Panc1 (cell line): ENCODE measurements at regions not wholly inside any gene's neighbourhood (a gene's known extent, or its start where the extent isn't known, plus 50 kb on each side); places are given as distances from the start of the nearest gene placed in this dataset.

Experiments used
- ATAC-seq: fragments of 200-7000 bp; cut with Tn5 transposase; 2 replicates; pipeline ENCODE4 v1.9.1; 2020; ENCODE audit warnings: mild to moderate bottlenecking, moderate library complexity
- BruUV-seq: library from RNA; stranded (reverse); fragments of 400-500 nt; replicated peaks from 2 replicates; lab custom pipeline; 2021; lab: Mats Ljungman, UMichigan
- CTCF ChIA-PET: fragments of 300-600 bp; sonication (Branson Sonifier 250); formaldehyde crosslinking; loops from one replicate; lab custom pipeline; 2022; ENCODE audit warnings: antibody characterized with exemption; lab: Charles Lee
- POLR2A ChIA-PET: fragments of 300-600 bp; sonication (Branson Sonifier 250); formaldehyde crosslinking; loops from one replicate; lab custom pipeline; 2022; ENCODE audit warnings: antibody characterized with exemption; lab: Charles Lee
- DNase-seq: peaks from one replicate; pipeline ENCODE4 v3.0.0-alpha.2; 2010; ENCODE audit warnings: low read depth, low spot score
- H3K27ac ChIP-seq: 2 replicates; pipeline ENCODE4 v1.5.1; 2011; ENCODE audit warnings: mild to moderate bottlenecking, low read length, inconsistent platforms
- H3K27me3 ChIP-seq: fragments of 200-500 bp; sonication (Bioruptor generic); 2 replicates; pipeline ENCODE4 v1.6.0; 2014; ENCODE audit warnings: low read length, inconsistent platforms; ENCODE audit not compliant: control insufficient read depth, insufficient read depth
- H3K36me3 ChIP-seq: fragments of 200-500 bp; sonication (Bioruptor generic); 2 replicates; pipeline ENCODE4 v1.5.1; 2014; ENCODE audit warnings: inconsistent platforms, mild to moderate bottlenecking, low read length, moderate library complexity; ENCODE audit not compliant: control insufficient read depth, insufficient read depth
- H3K4me1 ChIP-seq: 2 replicates; pipeline ENCODE4 v1.5.1; 2011; ENCODE audit warnings: inconsistent platforms, mild to moderate bottlenecking, low read length, moderate library complexity; ENCODE audit not compliant: control insufficient read depth, insufficient read depth
- H3K4me3 ChIP-seq, 2 experiments: 2 replicates each; pipeline ENCODE4 v1.5.1; 2011 to 2012; ENCODE audit warnings: low read depth in 2 of 2, low read length in 2 of 2, mild to moderate bottlenecking in 2 of 2, inconsistent platforms in 1 of 2, moderate library complexity in 1 of 2
- H3K9me3 ChIP-seq: fragments of 200-500 bp; sonication (Bioruptor generic); 2 replicates; pipeline ENCODE4 v1.5.1; 2014; ENCODE audit warnings: low read depth, mild to moderate bottlenecking, inconsistent platforms, low read length, moderate library complexity; ENCODE audit not compliant: control insufficient read depth, insufficient read depth
- POLR2AphosphoS5 ChIP-seq: IDR thresholded peaks from 2 replicates; pipeline ENCODE4 v1.6.1; 2012; ENCODE audit warnings: mild to moderate bottlenecking, low read depth, low read length, moderate library complexity
- SIN3A ChIP-seq: IDR thresholded peaks from 2 replicates; pipeline ENCODE4 v1.6.1; 2012; ENCODE audit warnings: low read depth, mild to moderate bottlenecking, low read length, moderate library complexity, borderline replicate concordance; ENCODE audit not compliant: insufficient read depth
- TCF7L2 ChIP-seq: IDR thresholded peaks from 2 replicates; pipeline ENCODE4 v1.6.1; 2011; ENCODE audit warnings: mild to moderate bottlenecking, low read depth, low read length, inconsistent platforms
- in situ Hi-C: cut with HindIII; loops from 2 replicates; pipeline ENCODE4 v1.10.0; 2016; ENCODE audit warnings: low sequenced_read_pairs, low pct_unique_long_range_greater_than_20kb
- intact Hi-C: fragments of 100-400 bp; cut with micrococcal nuclease; formaldehyde crosslinking; loops from one replicate; pipeline ENCODE4 v1.10.0; 2022; ENCODE audit not compliant: unreplicated experiment
- TF ChIP-seq, protein P1 (sequence below), 2 experiments: IDR thresholded peaks; 2 replicates each; pipeline ENCODE4 v1.6.1; 2011 to 2012; ENCODE audit warnings: low read depth in 2 of 2, control low read depth in 1 of 2, low read length in 1 of 2, mild to moderate bottlenecking in 1 of 2, moderate library complexity in 1 of 2; ENCODE audit not compliant: insufficient read depth in 1 of 2
- TF ChIP-seq, protein P2 (sequence below): fragments of 450-650 bp; IDR thresholded peaks from 2 replicates; pipeline ENCODE4 v1.5.1; 2017; ENCODE audit warnings: mild to moderate bottlenecking

DNA sequence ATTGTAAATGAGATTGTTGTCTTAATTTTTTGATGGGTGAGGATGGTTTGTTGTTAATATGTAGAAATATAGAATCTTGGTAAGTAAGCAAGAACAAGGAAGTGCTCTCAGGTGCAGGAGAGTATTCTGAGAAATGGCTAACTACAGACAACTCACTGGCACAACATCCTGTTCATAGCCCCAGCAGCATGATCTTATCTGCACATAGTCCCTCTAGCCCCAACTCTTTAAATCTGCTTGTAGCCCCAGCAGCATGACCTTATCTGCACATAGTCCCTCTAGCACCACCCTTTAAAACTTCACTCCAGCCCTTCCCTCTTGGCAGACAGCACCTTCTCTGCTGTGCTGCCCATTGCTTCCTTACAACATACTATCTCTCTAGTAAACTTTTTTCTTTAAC lies 1957.1 kb upstream of the ADGRL3 start:
- ChIA-PET POLR2A (no interaction called here), CTCF (no interaction called here)
- no peak for TF ChIP-seq POLR2AphosphoS5
- no peak for TF ChIP-seq TCF7L2
- TF ChIP-seq, protein P1, sequence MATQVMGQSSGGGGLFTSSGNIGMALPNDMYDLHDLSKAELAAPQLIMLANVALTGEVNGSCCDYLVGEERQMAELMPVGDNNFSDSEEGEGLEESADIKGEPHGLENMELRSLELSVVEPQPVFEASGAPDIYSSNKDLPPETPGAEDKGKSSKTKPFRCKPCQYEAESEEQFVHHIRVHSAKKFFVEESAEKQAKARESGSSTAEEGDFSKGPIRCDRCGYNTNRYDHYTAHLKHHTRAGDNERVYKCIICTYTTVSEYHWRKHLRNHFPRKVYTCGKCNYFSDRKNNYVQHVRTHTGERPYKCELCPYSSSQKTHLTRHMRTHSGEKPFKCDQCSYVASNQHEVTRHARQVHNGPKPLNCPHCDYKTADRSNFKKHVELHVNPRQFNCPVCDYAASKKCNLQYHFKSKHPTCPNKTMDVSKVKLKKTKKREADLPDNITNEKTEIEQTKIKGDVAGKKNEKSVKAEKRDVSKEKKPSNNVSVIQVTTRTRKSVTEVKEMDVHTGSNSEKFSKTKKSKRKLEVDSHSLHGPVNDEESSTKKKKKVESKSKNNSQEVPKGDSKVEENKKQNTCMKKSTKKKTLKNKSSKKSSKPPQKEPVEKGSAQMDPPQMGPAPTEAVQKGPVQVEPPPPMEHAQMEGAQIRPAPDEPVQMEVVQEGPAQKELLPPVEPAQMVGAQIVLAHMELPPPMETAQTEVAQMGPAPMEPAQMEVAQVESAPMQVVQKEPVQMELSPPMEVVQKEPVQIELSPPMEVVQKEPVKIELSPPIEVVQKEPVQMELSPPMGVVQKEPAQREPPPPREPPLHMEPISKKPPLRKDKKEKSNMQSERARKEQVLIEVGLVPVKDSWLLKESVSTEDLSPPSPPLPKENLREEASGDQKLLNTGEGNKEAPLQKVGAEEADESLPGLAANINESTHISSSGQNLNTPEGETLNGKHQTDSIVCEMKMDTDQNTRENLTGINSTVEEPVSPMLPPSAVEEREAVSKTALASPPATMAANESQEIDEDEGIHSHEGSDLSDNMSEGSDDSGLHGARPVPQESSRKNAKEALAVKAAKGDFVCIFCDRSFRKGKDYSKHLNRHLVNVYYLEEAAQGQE (IDR thresholded peaks at IDR 0.05; ENCODE audit: insufficient read depth in 1 of 2, low read depth in 2 of 2, low read length in 1 of 2), result no peak
- TF ChIP-seq SIN3A, result no peak
- TF ChIP-seq, protein P2, sequence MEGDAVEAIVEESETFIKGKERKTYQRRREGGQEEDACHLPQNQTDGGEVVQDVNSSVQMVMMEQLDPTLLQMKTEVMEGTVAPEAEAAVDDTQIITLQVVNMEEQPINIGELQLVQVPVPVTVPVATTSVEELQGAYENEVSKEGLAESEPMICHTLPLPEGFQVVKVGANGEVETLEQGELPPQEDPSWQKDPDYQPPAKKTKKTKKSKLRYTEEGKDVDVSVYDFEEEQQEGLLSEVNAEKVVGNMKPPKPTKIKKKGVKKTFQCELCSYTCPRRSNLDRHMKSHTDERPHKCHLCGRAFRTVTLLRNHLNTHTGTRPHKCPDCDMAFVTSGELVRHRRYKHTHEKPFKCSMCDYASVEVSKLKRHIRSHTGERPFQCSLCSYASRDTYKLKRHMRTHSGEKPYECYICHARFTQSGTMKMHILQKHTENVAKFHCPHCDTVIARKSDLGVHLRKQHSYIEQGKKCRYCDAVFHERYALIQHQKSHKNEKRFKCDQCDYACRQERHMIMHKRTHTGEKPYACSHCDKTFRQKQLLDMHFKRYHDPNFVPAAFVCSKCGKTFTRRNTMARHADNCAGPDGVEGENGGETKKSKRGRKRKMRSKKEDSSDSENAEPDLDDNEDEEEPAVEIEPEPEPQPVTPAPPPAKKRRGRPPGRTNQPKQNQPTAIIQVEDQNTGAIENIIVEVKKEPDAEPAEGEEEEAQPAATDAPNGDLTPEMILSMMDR, result no peak
- in situ Hi-C loops, result no loop called here
- H3K9me3 ChIP-seq, result no peaks in the 10 kb centered on the region
- no peaks in the 10 kb centered on the region for H3K36me3 ChIP-seq
- BruUV-seq, result no TSS peak
- DNase-seq (no peak), ATAC-seq (no peak)
- no peak overlapping the region for H3K27ac ChIP-seq
- H3K4me1 ChIP-seq, result no peaks in the 10 kb centered on the region
- H3K27me3 ChIP-seq, result no peaks in the 10 kb centered on the region
- no peak overlapping the region for H3K4me3 ChIP-seq
- intact Hi-C loops, result no loop called here

DNA sequence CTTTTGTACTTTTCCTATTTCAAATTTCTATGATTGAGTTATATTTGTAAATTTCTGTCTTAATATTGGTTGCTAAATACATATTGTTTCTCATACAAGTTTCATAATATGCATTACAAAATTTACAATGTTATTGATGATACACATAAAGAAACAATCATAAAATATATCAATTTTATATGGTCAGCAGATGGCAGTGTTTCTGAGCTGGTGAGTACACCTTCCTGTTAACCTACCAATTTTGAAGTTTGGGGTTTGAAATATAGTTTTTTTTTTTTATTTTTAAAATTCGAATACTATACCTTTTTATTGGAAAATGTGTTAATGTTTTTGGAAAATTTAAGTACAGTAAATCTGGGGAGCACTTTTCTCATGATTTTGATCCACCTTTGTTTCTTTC lies 1953.1 kb upstream of the ADGRL3 start:
- Histone ChIP-seq H3K27me3 (no peaks in the 10 kb centered on the region), H3K9me3 (no peaks in the 10 kb centered on the region), H3K36me3 (no peaks in the 10 kb centered on the region), H3K4me3 (no peak overlapping the region), H3K4me1 (no peaks in the 10 kb centered on the region), H3K27ac (no peak overlapping the region)
- ChIA-PET POLR2A (no interaction called here), CTCF (no interaction called here)
- DNase-seq (no peak), ATAC-seq (no peak)
- intact Hi-C loops (no loop called here), in situ Hi-C loops (no loop called here)
- no TSS peak for BruUV-seq
- TF ChIP-seq SIN3A (no peak), POLR2AphosphoS5 (no peak), TCF7L2 (no peak)
- TF ChIP-seq, protein P2, result no peak; the same call in 1 of the 2 replicates
- TF ChIP-seq, protein P1 (IDR thresholded peaks at IDR 0.05; ENCODE audit: insufficient read depth in 1 of 2, low read depth in 2 of 2, low read length in 1 of 2), result no peak
